GM19239 (cell line): ENCODE measurements at regions not wholly inside any gene's neighbourhood (a gene's known extent, or its start where the extent isn't known, plus 50 kb on each side); places are given as distances from the start of the nearest gene placed in this dataset.
"Not testable (repeated sequence)": the region's sequence is repeated elsewhere in the genome, so short reads cannot be mapped to it uniquely, and the experiment has no call there.

Experiments
- DNase-seq: peaks from one replicate; pipeline ENCODE4 v3.0.0; 2011; ENCODE audit warnings: low spot score; ENCODE audit not compliant: insufficient read length
- FAIRE-seq: peaks from 2 replicates; lab custom pipeline; 2011; peaks lifted over from hg19 to GRCh38; lab: Jason Lieb, UNC

DNA sequence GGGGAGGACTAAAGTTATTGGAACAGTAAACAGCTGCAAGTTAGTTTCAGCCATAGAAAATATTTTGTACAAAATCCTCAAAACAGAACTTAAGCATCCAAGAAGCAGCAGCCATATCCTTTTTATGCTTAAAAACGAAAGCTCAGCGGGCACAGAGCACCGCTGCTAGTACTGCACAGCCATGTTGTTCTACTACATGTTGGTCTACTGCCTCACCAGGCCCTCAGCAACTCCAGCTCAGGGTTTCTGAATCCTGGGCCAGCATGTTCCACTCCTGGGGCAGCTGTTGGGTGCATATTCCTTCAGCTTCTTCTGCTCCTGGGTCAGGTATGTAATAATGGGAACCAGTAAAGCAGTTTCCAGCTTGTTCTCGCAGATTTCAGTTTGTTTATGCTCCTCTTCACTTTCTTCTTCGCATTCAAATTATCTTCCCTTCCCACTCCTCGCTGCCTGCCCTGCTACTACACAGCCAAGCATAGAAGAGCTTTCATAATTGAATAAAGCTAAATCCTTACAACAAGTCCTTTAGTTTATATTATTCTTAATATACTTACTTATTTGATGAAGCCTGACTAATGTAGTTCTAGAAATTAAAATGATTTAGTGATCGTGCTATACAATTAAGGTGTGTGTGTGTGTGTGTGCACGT, 820.5 kb upstream of the ATXN8OS start:
- FAIRE-seq: no peak
- DNase-seq: no peak

DNA sequence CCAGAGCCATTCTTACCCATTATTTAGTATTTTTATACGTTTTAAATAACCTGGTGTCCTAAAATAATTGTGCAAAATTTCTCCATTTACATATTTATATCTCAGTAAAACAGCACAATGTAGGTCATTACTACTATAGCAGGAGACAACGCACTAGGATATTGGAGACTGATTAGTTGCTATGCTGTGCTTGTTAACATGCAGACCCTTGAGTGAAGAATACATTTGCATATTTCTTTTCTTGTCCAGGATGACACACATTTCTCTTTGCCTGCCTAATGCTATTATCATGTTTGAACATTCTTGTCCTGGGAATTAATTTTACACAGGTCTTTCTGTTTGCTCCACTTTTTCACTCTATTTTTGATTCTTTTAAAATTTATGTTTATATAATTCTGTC, 823.8 kb upstream of the ATXN8OS start:
- no peak for FAIRE-seq
- no peak for DNase-seq

- DNase-seq (no peak), FAIRE-seq (no peak)
These were observed 824.3 kb upstream of the ATXN8OS start for GRCh38 chr13:69283301-69283700.

DNA sequence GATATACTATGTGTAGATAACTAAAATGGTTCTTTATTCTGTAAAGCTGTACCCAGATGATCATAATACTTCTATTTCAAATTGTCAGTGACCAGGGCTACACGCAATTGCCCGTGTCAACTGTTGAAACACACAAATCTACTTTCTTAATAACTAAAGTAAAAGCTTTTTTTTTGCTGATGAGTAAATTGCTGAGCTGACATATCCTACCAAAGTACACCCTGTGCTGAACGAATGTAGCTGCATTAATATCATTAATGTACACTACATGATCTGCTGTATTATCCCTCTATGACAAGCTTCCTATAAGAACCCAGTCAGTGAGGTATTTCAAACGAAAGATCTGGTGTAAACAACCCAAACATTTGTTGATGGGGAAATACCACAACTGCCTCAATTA, 827.2 kb upstream of the ATXN8OS start:
- DNase-seq (no peak), FAIRE-seq (no peak)

DNA sequence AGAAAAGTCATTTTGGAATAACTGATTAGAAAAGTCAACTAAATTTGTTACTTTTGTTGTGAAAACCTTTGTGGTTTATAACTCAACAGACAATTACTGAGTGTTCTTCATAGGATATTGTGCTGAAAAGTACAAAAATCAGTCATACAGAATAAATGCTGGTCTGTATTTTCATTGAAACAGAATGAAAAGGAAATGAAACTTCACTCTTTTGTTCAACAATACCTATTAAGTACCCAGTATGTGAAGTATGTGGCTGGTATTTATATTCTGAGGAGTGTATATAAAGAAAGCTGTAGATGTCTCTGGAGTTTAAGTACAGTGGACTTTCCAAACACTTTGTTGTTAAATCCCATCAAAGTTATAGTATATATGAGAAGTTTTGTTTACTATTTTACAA, 828.4 kb upstream of the ATXN8OS start:
- no peak for FAIRE-seq
- no peak for DNase-seq

- DNase-seq (no peak), FAIRE-seq (no peak)
These were observed 833.4 kb upstream of the ATXN8OS start for GRCh38 chr13:69274231-69274630.

DNA sequence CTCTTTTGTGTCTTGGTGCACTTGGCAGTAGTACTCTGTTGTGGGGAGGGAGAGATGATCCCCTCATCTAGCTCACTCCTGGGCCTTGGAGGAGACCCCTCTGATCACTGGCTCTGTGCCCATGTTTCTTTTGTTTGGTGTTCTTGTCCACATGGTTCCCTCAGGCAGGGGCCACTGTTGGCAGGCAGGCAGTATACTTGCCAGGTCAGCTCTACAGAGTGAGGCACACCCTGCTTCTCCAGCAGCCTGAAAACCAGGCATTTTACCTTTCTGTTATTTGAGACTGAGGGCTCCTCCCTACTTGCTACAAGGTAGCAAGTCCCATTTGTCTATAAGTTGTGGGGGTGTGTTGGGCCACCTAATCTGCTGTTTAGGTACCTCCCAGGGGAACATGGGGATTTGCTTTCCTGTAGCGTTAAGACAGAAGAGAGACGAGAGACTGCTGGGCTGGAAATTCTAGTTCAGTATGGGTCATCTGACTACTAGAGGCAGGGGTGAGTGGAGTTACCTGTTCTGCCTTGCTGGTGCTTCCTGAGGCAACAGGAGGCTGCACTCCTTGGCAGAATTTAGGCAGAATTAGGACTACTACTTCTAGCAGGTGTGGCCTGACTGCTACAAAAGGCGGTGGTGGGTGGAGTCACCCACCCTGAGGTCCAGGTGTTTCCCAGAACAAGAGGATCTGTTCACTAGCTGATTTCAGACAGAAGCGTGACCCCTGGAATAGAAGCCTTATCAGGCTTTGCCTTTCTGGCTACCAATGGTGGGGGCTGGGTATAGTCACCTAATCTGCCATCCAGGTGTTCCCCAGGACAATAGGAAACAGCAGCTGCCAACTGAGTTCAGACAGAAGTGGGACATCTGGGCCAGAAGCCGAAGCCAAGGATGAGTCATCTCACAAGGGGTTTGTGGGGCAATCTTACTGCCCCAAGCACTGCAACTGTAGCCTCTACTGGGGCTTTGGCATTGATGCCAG, 843.0 kb upstream of the ATXN8OS start:
- DNase-seq (no peak), FAIRE-seq (no peak)

DNA sequence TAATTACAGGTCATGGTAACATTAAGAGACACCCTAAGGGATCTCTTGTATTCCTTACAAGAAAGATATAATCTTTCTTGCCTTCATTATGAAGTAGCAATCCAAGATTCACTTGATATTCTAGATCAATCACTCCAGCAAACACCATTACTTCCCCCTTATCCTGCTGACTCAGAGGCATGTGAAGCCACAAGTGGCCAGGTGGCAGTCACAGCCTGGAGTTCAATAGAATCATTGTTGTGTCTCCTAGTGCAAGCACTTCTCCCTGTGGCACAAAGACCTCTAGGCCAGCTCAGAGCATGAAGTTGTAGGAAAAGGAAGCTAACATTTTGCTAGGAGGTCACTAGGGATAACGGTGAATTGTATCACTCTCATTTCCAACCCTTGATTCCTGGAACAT, 864.3 kb upstream of the ATXN8OS start:
- DNase-seq (no peak), FAIRE-seq (no peak)

DNA sequence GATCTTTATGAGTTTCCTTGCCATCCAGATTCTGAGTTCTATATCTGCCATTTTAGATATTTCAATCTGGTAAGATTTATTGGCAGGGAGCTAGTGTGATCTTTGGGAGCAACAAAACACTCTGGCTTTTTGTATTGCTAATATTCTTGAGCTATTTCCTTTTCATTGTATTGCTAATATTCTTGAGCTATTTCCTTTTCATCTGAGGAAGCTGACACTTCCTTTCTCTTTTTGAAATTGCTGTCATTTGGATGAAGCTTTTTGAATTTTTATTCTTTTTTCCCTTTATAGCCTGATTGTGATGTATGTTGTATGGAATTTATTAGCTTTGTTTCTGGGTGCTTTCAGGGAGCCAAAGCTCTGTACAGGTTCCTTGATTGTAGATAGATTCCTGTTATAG, 873.5 kb upstream of the ATXN8OS start:
- FAIRE-seq: no peak
- DNase-seq: no peak

GRCh38 chr13:69226427-69226826, 881.2 kb upstream of the ATXN8OS start:
- DNase-seq: no peak
- no peak for FAIRE-seq

GRCh38 chr13:69221633-69222498, 885.8 kb upstream of the ATXN8OS start:
- FAIRE-seq, DNase-seq: not testable (repeated sequence)

DNA sequence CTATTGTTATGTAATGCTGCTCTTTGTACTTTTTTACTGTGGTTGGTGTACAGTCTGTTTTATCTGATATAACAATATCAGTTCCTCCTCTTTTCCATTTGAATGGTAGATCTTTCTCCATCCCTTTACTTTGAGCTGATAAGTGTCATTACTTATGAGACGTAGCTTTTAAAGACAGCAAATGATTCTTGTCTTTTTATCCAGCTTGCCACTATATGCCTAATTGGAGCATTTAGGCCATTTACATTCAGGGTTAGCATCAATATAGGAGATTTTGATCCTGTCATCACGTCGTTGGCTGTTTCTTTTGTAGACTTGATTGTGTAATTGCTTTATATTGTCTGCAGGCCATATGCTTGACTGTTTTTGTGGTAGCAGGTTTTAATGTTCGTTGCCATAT, 894.2 kb upstream of the ATXN8OS start:
- no peak for FAIRE-seq
- DNase-seq: no peak

DNA sequence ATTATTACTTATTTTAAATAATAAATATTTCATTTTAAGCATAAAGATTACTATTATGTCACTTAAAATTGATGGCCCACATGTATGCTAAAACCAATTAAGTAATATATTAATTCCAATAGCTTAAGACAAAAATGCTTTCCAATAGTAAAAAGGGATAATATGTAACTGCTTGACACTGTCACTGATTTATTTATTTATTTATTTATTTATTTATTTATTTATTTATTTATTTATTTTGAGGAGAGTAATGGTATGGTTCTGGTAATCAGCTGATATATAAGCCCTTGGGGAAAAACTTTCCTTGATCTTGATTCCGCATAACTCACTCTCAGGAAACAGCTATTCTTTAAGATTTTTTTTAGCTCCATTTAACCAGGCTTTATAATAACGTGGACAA, 903.0 kb upstream of the ATXN8OS start:
- DNase-seq (no peak), FAIRE-seq (no peak)

GRCh38 chr13:69202996-69203395, 904.6 kb upstream of the ATXN8OS start:
- no peak for FAIRE-seq
- no peak for DNase-seq

- FAIRE-seq (no peak), DNase-seq (no peak)
These were observed 908.0 kb upstream of the ATXN8OS start for GRCh38 chr13:69199664-69200063.

DNA sequence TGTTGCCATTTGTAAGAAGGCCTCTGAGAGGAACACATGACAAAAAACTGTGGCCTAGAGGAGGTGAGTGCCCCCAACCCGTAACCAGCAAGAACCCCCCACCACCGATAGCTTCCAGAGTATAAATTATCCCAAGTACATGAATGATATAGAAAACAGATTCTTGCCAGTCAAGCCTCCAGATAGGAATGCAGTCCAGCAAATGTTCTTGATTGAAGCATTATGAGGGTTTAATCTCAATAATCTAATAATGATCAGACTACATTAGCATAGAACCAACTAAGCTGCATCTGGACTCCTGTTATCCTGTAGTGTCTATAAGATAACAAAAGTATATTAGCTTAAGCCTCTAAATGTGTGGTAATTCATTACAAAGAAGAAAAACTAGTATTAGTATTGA, 908.9 kb upstream of the ATXN8OS start:
- DNase-seq: no peak
- no peak for FAIRE-seq

GRCh38 chr13:69194130-69194529, 913.5 kb upstream of the ATXN8OS start:
- FAIRE-seq: no peak

DNA sequence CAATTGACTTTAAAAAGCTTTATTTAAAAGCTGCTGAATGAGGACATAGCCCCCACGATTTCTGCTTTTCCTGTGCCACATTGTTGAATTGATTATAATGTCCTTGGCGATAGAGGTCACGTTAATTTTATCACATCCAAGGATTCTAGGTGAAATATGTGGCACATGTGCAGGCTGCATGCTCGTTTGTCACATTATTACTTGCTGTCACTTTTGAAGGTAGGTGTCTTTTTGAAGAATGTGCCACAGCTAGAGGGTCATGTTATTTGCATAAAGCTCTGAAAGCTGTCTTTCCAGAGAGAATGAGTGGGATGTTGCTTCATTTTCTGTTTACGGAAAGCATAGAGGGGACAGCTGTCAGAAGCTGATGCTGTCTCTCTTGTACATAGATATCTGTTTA, 927.6 kb upstream of the ATXN8OS start:
- no peak for DNase-seq
- FAIRE-seq: no peak

More at GRCh38 chr13:69194130-69194529, 913.5 kb upstream of the ATXN8OS start:
- DNase-seq: no peak

DNA sequence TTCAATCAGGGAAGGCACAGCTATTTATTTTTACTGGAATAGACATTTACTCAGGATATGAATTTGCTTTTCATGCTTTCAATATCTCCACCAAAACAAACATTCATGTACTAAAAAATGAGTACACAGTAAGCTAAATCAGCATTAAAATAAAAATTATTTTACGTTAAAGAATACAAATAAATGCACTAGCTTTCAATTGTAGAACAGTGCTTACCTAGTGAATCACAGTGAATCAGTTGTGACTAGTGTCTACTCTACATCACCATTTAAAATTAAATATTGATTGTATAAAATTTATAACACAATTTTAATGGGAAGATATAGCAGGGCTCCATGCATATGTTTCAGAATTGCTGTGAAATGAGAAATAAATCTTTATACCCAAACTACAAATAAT, 929.6 kb upstream of the ATXN8OS start:
- no peak for FAIRE-seq
- no peak for DNase-seq

DNA sequence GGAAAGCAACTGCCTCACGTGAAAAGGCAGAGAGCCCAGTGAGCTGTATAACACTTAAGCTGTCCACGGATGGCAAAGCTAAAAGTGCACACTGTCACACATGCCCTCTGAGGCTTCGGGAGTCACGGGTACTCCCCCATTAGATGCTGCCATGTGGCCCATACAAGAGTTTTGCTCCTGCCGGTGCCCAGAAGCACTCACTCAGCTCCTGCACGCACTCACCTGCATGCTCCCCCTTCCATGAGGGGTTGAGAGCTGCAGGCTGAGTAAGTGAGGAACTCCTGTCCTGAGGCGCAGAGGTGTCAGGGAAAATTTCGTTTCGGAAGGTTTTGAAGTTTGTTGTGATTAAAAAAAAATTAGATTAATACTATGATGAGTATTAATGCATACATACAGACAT, 939.2 kb upstream of the ATXN8OS start:
- FAIRE-seq (no peak), DNase-seq (no peak)

GRCh38 chr13:69155136-69155535, 952.5 kb upstream of the ATXN8OS start:
- FAIRE-seq: no peak
- DNase-seq: no peak
